IMR-90 (cell line): ENCODE measurements at regions not wholly inside any gene's neighbourhood (a gene's known extent, or its start where the extent isn't known, plus 50 kb on each side); places are given as distances from the start of the nearest gene placed in this dataset.

Source experiments
- ATAC-seq: fragments of 200-7000 bp; cut with Tn5 transposase; 2 replicates; pipeline ENCODE4 v1.9.1; 2020; ENCODE audit warnings: low read depth, mild to moderate bottlenecking, moderate library complexity
- BruUV-seq: library from RNA; stranded (reverse); fragments of 400-500 nt; replicated peaks from 2 replicates; lab custom pipeline; 2021; lab: Mats Ljungman, UMichigan
- CTCF ChIA-PET: fragments of 300-600 bp; formaldehyde crosslinking; extraction: SDS; loops from one replicate; lab custom pipeline; 2021; ENCODE audit warnings: antibody characterized with exemption; lab: Yijun Ruan, JAX
- POLR2A ChIA-PET: fragments of 300-600 bp; sonication (Branson Sonifier 250); formaldehyde crosslinking; loops from one replicate; lab custom pipeline; 2022; ENCODE audit warnings: antibody characterized with exemption; ENCODE audit not compliant: unreplicated experiment; lab: Charles Lee
- DNase-seq: peaks from one replicate; pipeline ENCODE4 v3.0.0; 2013
- H2AFZ ChIP-seq: replicated peaks from 2 replicates; pipeline ENCODE3; 2013; ENCODE audit warnings: low read length, mild to moderate bottlenecking; ENCODE audit not compliant: poor library complexity
- H2AK5ac ChIP-seq: 2 replicates; pipeline ENCODE4 v1.6.1; 2013; ENCODE audit warnings: low read depth, low read length, inconsistent platforms
- H2AK9ac ChIP-seq: replicated peaks from 2 replicates; pipeline ENCODE3; 2013; ENCODE audit warnings: mild to moderate bottlenecking, low read depth, low read length, moderate library complexity; ENCODE audit not compliant: poor library complexity
- H2BK120ac ChIP-seq: 2 replicates; pipeline ENCODE4 v1.6.1; 2013; ENCODE audit warnings: low read depth, low read length, inconsistent platforms
- H2BK15ac ChIP-seq: 3 replicates; pipeline ENCODE4 v1.6.1; 2013; ENCODE audit warnings: low read depth, low read length, inconsistent platforms
- H2BK20ac ChIP-seq: 2 replicates; pipeline ENCODE4 v1.6.1; 2013; ENCODE audit warnings: low read depth, mild to moderate bottlenecking, inconsistent platforms, low read length, moderate library complexity
- H2BK5ac ChIP-seq: 2 replicates; pipeline ENCODE4 v1.6.1; 2013; ENCODE audit warnings: mild to moderate bottlenecking, low read depth, low read length, inconsistent platforms; ENCODE audit not compliant: poor library complexity, severe bottlenecking
- H3K14ac ChIP-seq: replicated peaks from 2 replicates; pipeline ENCODE4 v1.6.1; 2013; ENCODE audit warnings: low read depth, low read length, inconsistent platforms
- H3K18ac ChIP-seq: 2 replicates; pipeline ENCODE4 v1.6.1; 2013; ENCODE audit warnings: low read depth, low read length, control low read depth
- H3K23ac ChIP-seq: 2 replicates; pipeline ENCODE4 v1.6.1; 2013; ENCODE audit warnings: low read depth, low read length, inconsistent platforms
- H3K27ac ChIP-seq: 2 replicates; pipeline ENCODE4 v1.5.1; 2013; ENCODE audit warnings: mild to moderate bottlenecking, control low read depth, low read length; ENCODE audit not compliant: insufficient read depth
- H3K27me3 ChIP-seq: 2 replicates; pipeline ENCODE4 v1.6.1; 2013; ENCODE audit warnings: low read length; ENCODE audit not compliant: control insufficient read depth, insufficient read depth
- H3K36me3 ChIP-seq: 2 replicates; pipeline ENCODE4 v1.6.1; 2013; ENCODE audit warnings: low read length, mixed read lengths; ENCODE audit not compliant: control insufficient read depth, insufficient read depth
- H3K4ac ChIP-seq: 2 replicates; pipeline ENCODE4 v1.6.1; 2013; ENCODE audit warnings: low read depth, low read length, inconsistent platforms
- H3K4me1 ChIP-seq: 2 replicates; pipeline ENCODE4 v1.6.1; 2013; ENCODE audit warnings: low read length, mixed read lengths; ENCODE audit not compliant: control insufficient read depth, insufficient read depth
- H3K4me2 ChIP-seq: 2 replicates; pipeline ENCODE4 v1.6.1; 2013; ENCODE audit warnings: low read depth, mild to moderate bottlenecking, control low read depth, low read length, moderate library complexity
- H3K4me3 ChIP-seq: 2 replicates; pipeline ENCODE4 v1.5.1; 2013; ENCODE audit warnings: low read depth, mild to moderate bottlenecking, control low read depth, low read length, moderate library complexity; ENCODE audit not compliant: insufficient read depth
- H3K56ac ChIP-seq: 2 replicates; pipeline ENCODE4 v1.6.1; 2013; ENCODE audit warnings: low read length, inconsistent platforms; ENCODE audit not compliant: insufficient read depth; ENCODE audit errors: extremely low read depth
- H3K79me1 ChIP-seq, 2 experiments: 2 replicates each; pipeline ENCODE4 v1.6.1; 2013; ENCODE audit warnings: low read length in 2 of 2, inconsistent platforms in 1 of 2, low read depth in 1 of 2
- H3K9ac ChIP-seq: 2 replicates; pipeline ENCODE4 v1.6.1; 2013; ENCODE audit warnings: low read depth, low read length, control low read depth
- H3K9me1 ChIP-seq: 2 replicates; pipeline ENCODE4 v1.6.1; 2013; ENCODE audit warnings: low read length, inconsistent platforms; ENCODE audit not compliant: insufficient read depth
- H3K9me3 ChIP-seq: 2 replicates; pipeline ENCODE4 v1.6.1; 2013; ENCODE audit warnings: low read length; ENCODE audit not compliant: control insufficient read depth, insufficient read depth
- H4K20me1 ChIP-seq: 2 replicates; pipeline ENCODE4 v1.6.1; 2013; ENCODE audit warnings: low read length, inconsistent platforms; ENCODE audit not compliant: insufficient read depth
- H4K5ac ChIP-seq: 2 replicates; pipeline ENCODE4 v1.6.1; 2013; ENCODE audit warnings: mild to moderate bottlenecking, low read depth, low read length, control low read depth
- H4K8ac ChIP-seq, 2 experiments: 2 replicates each; pipeline ENCODE4 v1.6.1; 2013; ENCODE audit warnings: low read depth in 2 of 2, low read length in 2 of 2, control low read depth in 1 of 2, inconsistent platforms in 1 of 2
- H4K91ac ChIP-seq: 2 replicates; pipeline ENCODE4 v1.6.1; 2013; ENCODE audit warnings: low read depth, low read length, inconsistent platforms; ENCODE audit not compliant: insufficient read depth
- FOS ChIP-seq: fragments of 150-350 bp; IDR thresholded peaks from 2 replicates; pipeline ENCODE4 v1.6.1; 2016; ENCODE audit warnings: low read depth, low read length
- MAZ ChIP-seq: IDR thresholded peaks from 2 replicates; pipeline ENCODE4 v1.6.1; 2012; ENCODE audit warnings: low read depth, mild to moderate bottlenecking, low read length, improper control_type of control experiment, moderate library complexity, borderline replicate concordance
- WGBS, 2 experiments: methylation state at CpG; one replicate each; pipeline versions ENCODE4 v1.1.5 to v1.1.7; 2013; ENCODE audit warnings: missing lambda C conversion rate in 2 of 2; ENCODE audit not compliant: insufficient read length in 1 of 2; ENCODE audit errors: extremely low coverage in 2 of 2; 5-methylcytosine and 5-hydroxymethylcytosine counted together
- dilution Hi-C: fragments of 300-500 bp; cut with HindIII; formaldehyde crosslinking; loops from one replicate; pipeline ENCODE4 v1.14.3; 2018; ENCODE audit warnings: low sequenced_read_pairs; ENCODE audit not compliant: unreplicated experiment
- in situ Hi-C: fragments of 300-500 bp; cut with MboI; formaldehyde crosslinking; loops from 3 replicates; pipeline ENCODE4 v1.14.3; 2019; ENCODE audit warnings: low sequenced_read_pairs, inconsistent platforms, mixed read lengths
- intact Hi-C: fragments of 100-400 bp; cut with micrococcal nuclease; formaldehyde crosslinking; loops from 2 replicates; pipeline ENCODE4 v1.10.0; 2022

GRCh38 chr2:15761910-15762309 is 170.2 kb downstream of the DDX1 start:
- no peak for ATAC-seq
- Histone ChIP-seq H2AK5ac (no peak overlapping the region), H3K4me2 (no peak overlapping the region), H3K9me1 (no peaks in the 10 kb centered on the region), H3K4ac (no peak overlapping the region), H2AK9ac (no peak overlapping the region), H2BK15ac (no peak overlapping the region), H2BK120ac (no peak overlapping the region), H3K79me1 (no peaks in the 10 kb centered on the region), H3K36me3 (no peaks in the 10 kb centered on the region), H2BK5ac (no peak overlapping the region), H4K8ac (no peak overlapping the region), H3K23ac (no peak overlapping the region), H3K27me3 (no peaks in the 10 kb centered on the region), H3K56ac (no peak overlapping the region), H2BK20ac (no peak overlapping the region), H4K20me1 (no peaks in the 10 kb centered on the region), H4K91ac (no peak overlapping the region), H2AFZ (no peak overlapping the region), H3K18ac (no peak overlapping the region), H3K27ac (no peak overlapping the region), H3K9me3 (peaks cover 25% of the 10 kb centered on the region), H3K14ac (no peak overlapping the region), H3K9ac (no peak overlapping the region), H3K4me3 (no peak overlapping the region), H4K5ac (no peak overlapping the region), H3K4me1 (no peaks in the 10 kb centered on the region)
- ChIA-PET POLR2A (no interaction called here), CTCF (no interaction called here)
- TF ChIP-seq FOS, result no peak
- no peak for TF ChIP-seq MAZ
- intact Hi-C loops (no loop called here), in situ Hi-C loops (no loop called here), dilution Hi-C loops (no loop called here)
- no peak for DNase-seq
- no CpG with 5 or more reads among the region's 3 CpGs for WGBS, 2 experiments
- no TSS peak for BruUV-seq
